ENCODE measurements at regions not wholly inside any gene's neighbourhood (a gene's known extent, or its start where the extent isn't known, plus 50 kb on each side); places are given as distances from the start of the nearest gene placed in this dataset.

DNA sequence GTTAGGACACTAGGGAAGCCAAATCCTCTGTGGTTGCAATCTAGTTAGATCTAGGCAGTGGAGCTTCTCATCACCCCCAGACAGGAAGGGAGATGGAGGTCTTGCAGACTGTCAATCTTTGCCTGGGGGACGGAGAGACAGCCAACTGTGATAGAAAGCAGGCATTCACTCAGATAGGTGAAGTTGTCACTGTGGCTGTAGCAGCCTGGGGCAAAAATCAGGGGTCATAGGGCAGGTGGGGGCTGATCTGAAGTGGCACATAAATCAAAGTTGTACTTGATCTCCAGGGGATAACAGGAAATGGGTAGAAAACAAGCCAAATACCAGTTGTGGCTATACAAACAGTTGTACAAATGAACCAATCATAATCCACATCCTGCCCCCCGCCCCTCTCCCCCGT is 620.9 kb upstream of the USP24 start:
- in situ Hi-C loops (cut with HindIII; ENCODE audit: extremely low pct_ligation_motif_present, low pct_unique_long_range_greater_than_20kb): no loop called here
- H3K4me1 ChIP-seq (ENCODE audit: insufficient read depth, low read length): peaks cover 12% of the 10 kb centered on the region
- WGBS (ENCODE audit: low lambda C conversion rate): 2% methylated on average over 3 of the region's 3 CpGs
- FAIRE-seq: no peak
- intact Hi-C loops (cut with micrococcal nuclease; ENCODE audit: unreplicated experiment): no loop called here
- H3K36me3 ChIP-seq (replicated peaks in 1 of 2; ENCODE audit: control insufficient read depth in 1 of 2, insufficient read depth in 2 of 2, low read length in 2 of 2): no peaks in the 10 kb centered on the region
- H2AFZ ChIP-seq (ENCODE audit: low read length): no peak overlapping the region
- peak; percentile 4 for DNase-seq (ENCODE audit: low spot score)
- ChIA-PET POLR2A (no interaction called here), CTCF (ENCODE audit: low intra/inter-chr PET ratio, low total read pairs) (no interaction called here)
- no TSS peak for BruUV-seq (replicated peaks)
- no peak overlapping the region for H3K4me3 ChIP-seq (replicated peaks in 1 of 3; ENCODE audit: insufficient read depth in 1 of 3, low read depth in 2 of 3, low read length in 3 of 3)
- no peak overlapping the region for H3K27ac ChIP-seq (ENCODE audit: extremely low read length, insufficient read depth, low read length)
- no peak overlapping the region for H3K9ac ChIP-seq (ENCODE audit: insufficient read depth, low read depth, low read length)
- TF ChIP-seq PATZ1 (CRISPR knock-in tag; IDR thresholded peaks at IDR 0.05) (no peak), GABPA (IDR thresholded peaks at IDR 0.05; ENCODE audit: low read depth, low read length) (no peak), GABPA (CRISPR knock-in tag; IDR thresholded peaks at IDR 0.05; ENCODE audit: low read depth) (peak; percentile 32; the same call in 1 of the 2 replicates), ZNF280D (CRISPR knock-in tag; IDR thresholded peaks at IDR 0.05) (no peak), ZSCAN31 (CRISPR knock-in tag; IDR thresholded peaks at IDR 0.05; ENCODE audit: low read depth) (no peak)
- TF ChIP-seq, protein P1, sequence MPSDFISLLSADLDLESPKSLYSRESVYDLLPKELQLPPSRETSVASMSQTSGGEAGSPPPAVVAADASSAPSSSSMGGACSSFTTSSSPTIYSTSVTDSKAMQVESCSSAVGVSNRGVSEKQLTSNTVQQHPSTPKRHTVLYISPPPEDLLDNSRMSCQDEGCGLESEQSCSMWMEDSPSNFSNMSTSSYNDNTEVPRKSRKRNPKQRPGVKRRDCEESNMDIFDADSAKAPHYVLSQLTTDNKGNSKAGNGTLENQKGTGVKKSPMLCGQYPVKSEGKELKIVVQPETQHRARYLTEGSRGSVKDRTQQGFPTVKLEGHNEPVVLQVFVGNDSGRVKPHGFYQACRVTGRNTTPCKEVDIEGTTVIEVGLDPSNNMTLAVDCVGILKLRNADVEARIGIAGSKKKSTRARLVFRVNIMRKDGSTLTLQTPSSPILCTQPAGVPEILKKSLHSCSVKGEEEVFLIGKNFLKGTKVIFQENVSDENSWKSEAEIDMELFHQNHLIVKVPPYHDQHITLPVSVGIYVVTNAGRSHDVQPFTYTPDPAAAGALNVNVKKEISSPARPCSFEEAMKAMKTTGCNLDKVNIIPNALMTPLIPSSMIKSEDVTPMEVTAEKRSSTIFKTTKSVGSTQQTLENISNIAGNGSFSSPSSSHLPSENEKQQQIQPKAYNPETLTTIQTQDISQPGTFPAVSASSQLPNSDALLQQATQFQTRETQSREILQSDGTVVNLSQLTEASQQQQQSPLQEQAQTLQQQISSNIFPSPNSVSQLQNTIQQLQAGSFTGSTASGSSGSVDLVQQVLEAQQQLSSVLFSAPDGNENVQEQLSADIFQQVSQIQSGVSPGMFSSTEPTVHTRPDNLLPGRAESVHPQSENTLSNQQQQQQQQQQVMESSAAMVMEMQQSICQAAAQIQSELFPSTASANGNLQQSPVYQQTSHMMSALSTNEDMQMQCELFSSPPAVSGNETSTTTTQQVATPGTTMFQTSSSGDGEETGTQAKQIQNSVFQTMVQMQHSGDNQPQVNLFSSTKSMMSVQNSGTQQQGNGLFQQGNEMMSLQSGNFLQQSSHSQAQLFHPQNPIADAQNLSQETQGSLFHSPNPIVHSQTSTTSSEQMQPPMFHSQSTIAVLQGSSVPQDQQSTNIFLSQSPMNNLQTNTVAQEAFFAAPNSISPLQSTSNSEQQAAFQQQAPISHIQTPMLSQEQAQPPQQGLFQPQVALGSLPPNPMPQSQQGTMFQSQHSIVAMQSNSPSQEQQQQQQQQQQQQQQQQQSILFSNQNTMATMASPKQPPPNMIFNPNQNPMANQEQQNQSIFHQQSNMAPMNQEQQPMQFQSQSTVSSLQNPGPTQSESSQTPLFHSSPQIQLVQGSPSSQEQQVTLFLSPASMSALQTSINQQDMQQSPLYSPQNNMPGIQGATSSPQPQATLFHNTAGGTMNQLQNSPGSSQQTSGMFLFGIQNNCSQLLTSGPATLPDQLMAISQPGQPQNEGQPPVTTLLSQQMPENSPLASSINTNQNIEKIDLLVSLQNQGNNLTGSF (CRISPR knock-in tag; IDR thresholded peaks at IDR 0.05): no peak
- H3K79me2 ChIP-seq (ENCODE audit: insufficient read depth, low read length): no peaks in the 10 kb centered on the region
- H3K9me3 ChIP-seq (ENCODE audit: low read length): no peaks in the 10 kb centered on the region
- no peaks in the 10 kb centered on the region for H3K27me3 ChIP-seq (ENCODE audit: control insufficient read depth in 1 of 2, insufficient read depth in 2 of 2, low read length in 2 of 2)
- H3K4me2 ChIP-seq (ENCODE audit: low read depth, low read length): peak overlapping the region; percentile 37; the same call in 1 of the 2 replicates
- H4K20me1 ChIP-seq (ENCODE audit: insufficient read depth, low read length): no peaks in the 10 kb centered on the region
- ATAC-seq: no peak; the same call in 2 of the 3 replicates
